GM23248 (cell line): ENCODE measurements at regions not wholly inside any gene's neighbourhood (a gene's known extent, or its start where the extent isn't known, plus 50 kb on each side); places are given as distances from the start of the nearest gene placed in this dataset.

Experiments
- DNase-seq: peaks from one replicate; pipeline ENCODE4 v3.0.0-alpha.2; 2015
- H2AFZ ChIP-seq: fragments of 200-600 bp; sonication (generic); 2 replicates; pipeline ENCODE4 v1.6.1; 2016; ENCODE audit warnings: antibody characterized with exemption
- H3F3A ChIP-seq: fragments of 200-600 bp; sonication (generic); 2 replicates; pipeline ENCODE4 v1.6.1; 2016; ENCODE audit warnings: mild to moderate bottlenecking, antibody characterized with exemption, mixed run types; ENCODE audit not compliant: insufficient read depth
- H3K27ac ChIP-seq: fragments of 200-600 bp; sonication (generic); 2 replicates; pipeline ENCODE4 v1.5.1; 2016; ENCODE audit warnings: mild to moderate bottlenecking
- H3K27me3 ChIP-seq: fragments of 200-600 bp; sonication (generic); replicated peaks from 2 replicates; pipeline ENCODE4 v1.6.1; 2016; ENCODE audit warnings: mild to moderate bottlenecking; ENCODE audit not compliant: insufficient read depth
- H3K36me3 ChIP-seq: fragments of 200-600 bp; sonication (generic); 2 replicates; pipeline ENCODE4 v1.6.1; 2016; ENCODE audit warnings: low read depth, mild to moderate bottlenecking
- H3K4me1 ChIP-seq: fragments of 200-600 bp; sonication (generic); 2 replicates; pipeline ENCODE4 v1.6.1; 2016; ENCODE audit warnings: mild to moderate bottlenecking; ENCODE audit not compliant: insufficient read depth
- H3K4me2 ChIP-seq: fragments of 200-600 bp; sonication (generic); one replicate; pipeline ENCODE4 v1.6.1; 2016; ENCODE audit warnings: mild to moderate bottlenecking; ENCODE audit not compliant: unreplicated experiment
- H3K4me3 ChIP-seq: fragments of 200-600 bp; sonication (generic); 2 replicates; pipeline ENCODE4 v1.5.1; 2016; ENCODE audit warnings: mild to moderate bottlenecking
- H3K79me2 ChIP-seq: fragments of 200-600 bp; sonication (generic); 2 replicates; pipeline ENCODE4 v1.6.1; 2016; ENCODE audit warnings: mild to moderate bottlenecking; ENCODE audit not compliant: insufficient read depth
- H3K9ac ChIP-seq: fragments of 200-600 bp; sonication (generic); 2 replicates; pipeline ENCODE4 v1.6.1; 2016; ENCODE audit warnings: mild to moderate bottlenecking
- H3K9me2 ChIP-seq: fragments of 200-600 bp; sonication (generic); 2 replicates; pipeline ENCODE4 v1.6.1; 2016; ENCODE audit warnings: mixed run types, mild to moderate bottlenecking, moderate library complexity; ENCODE audit not compliant: insufficient read depth
- H3K9me3 ChIP-seq: fragments of 200-600 bp; sonication (generic); one replicate; pipeline ENCODE4 v1.6.1; 2017; ENCODE audit warnings: low read depth
- H4K20me1 ChIP-seq: fragments of 200-600 bp; sonication (generic); 2 replicates; pipeline ENCODE4 v1.6.0; 2016; ENCODE audit not compliant: insufficient read depth
- EZH2 ChIP-seq: fragments of 200-600 bp; sonication (generic); IDR thresholded peaks from 2 replicates; pipeline ENCODE4 v1.6.1; 2018; ENCODE audit warnings: antibody characterized with exemption, mild to moderate bottlenecking; ENCODE audit not compliant: insufficient read depth, poor library complexity, severe bottlenecking
- EZH2phosphoT487 ChIP-seq: fragments of 200-600 bp; sonication (generic); IDR thresholded peaks from 2 replicates; pipeline ENCODE4 v1.6.1; 2018; ENCODE audit warnings: antibody characterized with exemption, moderate library complexity, mild to moderate bottlenecking, low read depth; ENCODE audit not compliant: insufficient read depth
- WGBS, 2 experiments: methylation state at CpG; one replicate each; pipeline ENCODE4 v1.1.6; 2015 to 2017; ENCODE audit warnings: low lambda C conversion rate in 2 of 2, low coverage in 1 of 2; ENCODE audit errors: missing lambda C conversion rate in 2 of 2; 5-methylcytosine and 5-hydroxymethylcytosine counted together
- in situ Hi-C: fragments of 300-500 bp; cut with MboI; formaldehyde crosslinking; loops from 2 replicates; pipeline ENCODE4 v1.15.0; 2020

DNA sequence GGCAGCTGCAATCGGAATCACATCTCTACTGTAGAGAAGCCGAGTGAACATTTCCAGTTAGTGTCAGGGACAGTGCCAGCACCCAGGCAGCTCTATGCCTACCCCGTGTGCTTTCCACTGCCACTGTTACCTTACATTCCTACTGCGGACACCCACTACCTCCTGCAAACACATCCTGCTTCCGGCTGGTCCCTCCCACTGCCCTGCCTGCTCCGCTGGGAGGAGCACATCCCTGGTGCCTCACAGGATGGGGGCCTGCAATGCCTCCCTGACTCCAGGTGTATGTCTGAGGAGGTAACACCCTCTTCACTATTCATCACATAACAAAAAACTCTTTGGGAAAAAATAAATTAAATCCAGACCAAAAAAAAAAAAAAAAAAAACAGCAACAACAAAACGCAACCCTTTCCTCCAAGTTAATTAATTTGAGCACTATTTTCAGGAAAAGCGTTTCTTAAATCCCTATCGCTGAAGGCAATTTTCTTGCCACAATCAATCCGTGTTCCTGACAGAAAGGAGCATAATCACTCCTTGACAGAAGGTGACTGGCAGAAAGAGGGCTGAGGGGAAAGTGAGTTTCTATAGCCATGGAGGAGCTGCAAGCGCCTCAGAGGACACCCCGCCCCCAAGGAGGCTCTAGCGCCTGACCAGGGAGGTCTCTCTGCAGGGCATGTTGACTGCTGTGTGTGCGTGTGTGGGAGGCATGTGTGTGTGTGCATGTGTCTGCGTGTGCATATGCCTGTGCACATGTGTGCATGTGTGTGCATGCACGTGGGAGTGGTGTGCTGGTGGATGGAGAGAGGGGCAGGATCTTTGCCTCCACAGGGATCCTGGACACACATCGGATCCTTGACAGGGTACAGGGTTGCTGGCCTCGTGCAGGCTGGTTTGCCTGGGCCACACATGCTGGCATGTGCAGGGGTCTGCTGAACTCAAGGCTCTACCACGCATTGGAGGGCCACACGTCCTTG, 134.8 kb upstream of the NTM start:
- no peak overlapping the region for H2AFZ ChIP-seq
- 20 to 24% methylated on average over 20 of the region's 20 CpGs for WGBS, 2 experiments
- no peaks in the 10 kb centered on the region for H3F3A ChIP-seq
- H3K9me2 ChIP-seq = no peaks in the 10 kb centered on the region
- no peaks in the 10 kb centered on the region for H3K9me3 ChIP-seq
- no peak overlapping the region for H3K9ac ChIP-seq
- H3K27ac ChIP-seq = no peak overlapping the region
- no peaks in the 10 kb centered on the region for H3K79me2 ChIP-seq
- no peaks in the 10 kb centered on the region for H3K36me3 ChIP-seq
- peaks cover 87% of the 10 kb centered on the region for H3K27me3 ChIP-seq
- in situ Hi-C loops = no loop called here
- DNase-seq = no peak
- H3K4me1 ChIP-seq = no peaks in the 10 kb centered on the region
- no peak overlapping the region for H3K4me3 ChIP-seq
- H4K20me1 ChIP-seq = no peaks in the 10 kb centered on the region
- H3K4me2 ChIP-seq = no peak overlapping the region
- TF ChIP-seq EZH2 (no peak), EZH2phosphoT487 (no peak)

DNA sequence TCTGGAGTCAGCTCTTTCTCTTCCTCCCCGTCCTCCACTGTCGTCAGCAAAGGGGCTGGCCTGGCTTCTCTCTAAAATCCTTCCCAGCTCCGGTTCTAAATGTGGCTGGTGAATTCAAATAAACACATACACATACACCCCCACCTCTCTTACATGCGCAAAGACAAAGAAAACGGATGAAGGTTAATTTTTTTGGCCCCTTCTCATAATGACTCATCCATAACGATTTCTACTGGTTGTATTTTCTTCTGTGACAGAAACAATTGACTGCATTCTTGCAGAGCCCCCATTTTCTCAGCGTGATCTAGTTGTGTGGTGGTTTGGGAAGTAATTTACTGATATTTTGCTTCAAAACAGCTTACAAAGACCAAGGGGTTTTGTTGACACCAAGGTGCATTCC, 130.0 kb upstream of the NTM start:
- no peaks in the 10 kb centered on the region for H3K36me3 ChIP-seq
- no peaks in the 10 kb centered on the region for H3K79me2 ChIP-seq
- H4K20me1 ChIP-seq = no peaks in the 10 kb centered on the region
- no peak overlapping the region for H3K4me2 ChIP-seq
- no peak overlapping the region for H2AFZ ChIP-seq
- H3K9ac ChIP-seq = no peak overlapping the region
- H3K9me3 ChIP-seq = no peaks in the 10 kb centered on the region
- in situ Hi-C loops = no loop called here
- H3K4me3 ChIP-seq = no peak overlapping the region
- 23 to 25% methylated on average over 7 of the region's 7 CpGs for WGBS, 2 experiments
- H3K27ac ChIP-seq = no peak overlapping the region
- no peak for DNase-seq
- H3K27me3 ChIP-seq = peaks cover 80% of the 10 kb centered on the region
- no peaks in the 10 kb centered on the region for H3F3A ChIP-seq
- no peaks in the 10 kb centered on the region for H3K4me1 ChIP-seq
- no peaks in the 10 kb centered on the region for H3K9me2 ChIP-seq
- TF ChIP-seq EZH2phosphoT487 (no peak), EZH2 (no peak)

DNA sequence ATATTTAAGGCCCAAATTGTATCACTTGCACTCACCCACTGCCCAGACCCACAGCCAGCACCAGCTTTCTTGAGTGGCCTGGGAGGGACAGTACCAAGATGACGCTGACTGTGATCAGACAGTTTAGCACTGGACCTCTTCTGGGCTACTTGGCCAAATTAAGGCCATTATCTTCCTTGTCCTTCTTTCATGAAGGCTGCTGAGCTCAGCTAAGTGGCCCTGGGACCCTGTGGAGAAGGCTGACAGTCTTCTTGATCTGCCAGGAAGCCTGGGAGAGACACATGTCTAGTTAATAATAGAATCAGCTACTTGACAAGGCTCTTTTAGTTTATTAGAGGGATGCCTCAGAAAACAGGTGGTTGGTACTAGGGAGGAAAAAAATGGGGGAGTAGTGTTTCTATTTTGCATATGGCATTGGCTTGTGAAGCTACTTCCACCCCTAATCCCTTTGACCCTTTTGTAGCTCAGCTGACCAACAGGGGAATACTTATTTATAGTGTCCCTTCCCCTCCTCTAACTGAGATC, 127.9 kb upstream of the NTM start:
- Histone ChIP-seq H3F3A (no peaks in the 10 kb centered on the region), H3K4me3 (no peak overlapping the region), H3K36me3 (no peaks in the 10 kb centered on the region), H4K20me1 (no peaks in the 10 kb centered on the region), H3K27ac (no peak overlapping the region), H3K79me2 (no peaks in the 10 kb centered on the region), H3K9me3 (no peaks in the 10 kb centered on the region), H3K9ac (no peak overlapping the region), H3K4me1 (no peaks in the 10 kb centered on the region), H3K4me2 (no peak overlapping the region), H3K9me2 (no peaks in the 10 kb centered on the region), H2AFZ (no peak overlapping the region), H3K27me3 (peaks cover 85% of the 10 kb centered on the region)
- 22 to 28% methylated on average over 1 of the region's 1 CpG for WGBS, 2 experiments
- in situ Hi-C loops = no loop called here
- no peak for DNase-seq
- no peak for TF ChIP-seq EZH2
- no peak for TF ChIP-seq EZH2phosphoT487

DNA sequence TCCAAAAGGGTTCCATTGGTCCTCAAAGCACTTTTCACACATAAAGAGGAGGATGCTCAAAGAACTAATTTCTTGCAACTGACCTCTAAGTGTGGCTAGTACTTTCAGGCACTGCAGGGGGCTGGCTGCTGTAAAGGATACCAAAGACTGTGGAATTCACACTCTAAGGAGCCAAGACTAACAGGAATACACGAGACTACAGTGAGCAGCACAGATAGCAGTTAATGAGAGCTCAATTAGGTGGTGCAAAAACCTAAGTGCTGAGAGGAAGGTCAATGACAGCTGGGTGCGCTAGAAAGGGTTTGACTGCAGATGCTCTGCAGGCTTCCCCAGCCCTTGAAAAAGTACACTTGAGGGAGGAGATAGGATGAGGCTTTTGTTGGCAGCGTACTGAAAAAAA, 124.3 kb upstream of the NTM start:
- H3K4me3 ChIP-seq = no peak overlapping the region
- no peak overlapping the region for H3K9ac ChIP-seq
- no peaks in the 10 kb centered on the region for H4K20me1 ChIP-seq
- H2AFZ ChIP-seq = no peak overlapping the region
- H3K4me2 ChIP-seq = no peak overlapping the region
- in situ Hi-C loops = no loop called here
- no peaks in the 10 kb centered on the region for H3K9me3 ChIP-seq
- DNase-seq = no peak
- no peaks in the 10 kb centered on the region for H3K36me3 ChIP-seq
- 10 to 25% methylated on average over 3 of the region's 3 CpGs for WGBS, 2 experiments
- no peaks in the 10 kb centered on the region for H3F3A ChIP-seq
- peaks cover 90% of the 10 kb centered on the region for H3K27me3 ChIP-seq
- no peaks in the 10 kb centered on the region for H3K4me1 ChIP-seq
- H3K27ac ChIP-seq = no peak overlapping the region
- H3K9me2 ChIP-seq = no peaks in the 10 kb centered on the region
- H3K79me2 ChIP-seq = no peaks in the 10 kb centered on the region
- TF ChIP-seq EZH2 = no peak
- no peak for TF ChIP-seq EZH2phosphoT487

- H3K36me3 ChIP-seq = no peaks in the 10 kb centered on the region
- H3K9me2 ChIP-seq = no peaks in the 10 kb centered on the region
- H3K4me2 ChIP-seq = no peak overlapping the region
- H3K79me2 ChIP-seq = no peaks in the 10 kb centered on the region
- H3K9ac ChIP-seq = no peak overlapping the region
- in situ Hi-C loops = no loop called here
- TF ChIP-seq EZH2phosphoT487 (no peak), EZH2 (no peak)
- peak; percentile 19 for DNase-seq
- H2AFZ ChIP-seq = no peak overlapping the region
- no peaks in the 10 kb centered on the region for H3F3A ChIP-seq
- no peak overlapping the region for H3K27ac ChIP-seq
- H3K27me3 ChIP-seq = peaks cover 90% of the 10 kb centered on the region
- 10 to 11% methylated on average over 15 of the region's 15 CpGs for WGBS, 2 experiments
- no peaks in the 10 kb centered on the region for H4K20me1 ChIP-seq
- no peaks in the 10 kb centered on the region for H3K9me3 ChIP-seq
- no peak overlapping the region for H3K4me3 ChIP-seq
- H3K4me1 ChIP-seq = no peaks in the 10 kb centered on the region
Measured at GRCh38 chr11:131246663-131247062, 123.8 kb upstream of the NTM start.
